ENCODE measurements at regions not wholly inside any gene's neighbourhood (a gene's known extent, or its start where the extent isn't known, plus 50 kb on each side); places are given as distances from the start of the nearest gene placed in this dataset.

DNA sequence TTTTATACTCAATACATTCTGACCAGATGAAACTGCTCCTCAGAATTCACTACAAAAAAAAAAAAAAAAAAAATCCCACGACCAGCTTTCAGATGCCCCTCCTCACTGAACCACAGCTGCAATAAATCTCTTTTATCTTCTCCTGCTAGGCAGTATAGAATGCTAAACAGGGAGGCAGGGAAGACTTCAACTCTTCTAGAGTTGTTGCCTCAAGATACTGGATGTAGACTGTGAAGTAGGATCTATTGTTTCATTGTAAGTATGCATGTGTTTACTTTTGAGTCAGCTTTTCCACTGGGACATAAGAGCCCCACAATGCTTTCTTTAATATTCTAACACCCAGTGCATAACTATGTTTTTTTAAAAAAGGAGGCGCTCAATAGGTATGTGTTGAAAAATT lies 401.4 kb downstream of the TBL1XR1 start:
- no peak for TF ChIP-seq POLR2A (IDR thresholded peaks at IDR 0.05; ENCODE audit: low read depth, low read length)
- no peak for TF ChIP-seq TAF1 (IDR thresholded peaks at IDR 0.05; ENCODE audit: low read depth, low read length)
- no peak for TF ChIP-seq POLR2AphosphoS5 (IDR thresholded peaks at IDR 0.05; ENCODE audit: low read depth, low read length)
- no peak for TF ChIP-seq PAX5 (IDR thresholded peaks at IDR 0.05; ENCODE audit: insufficient read depth, low read length, severe bottlenecking)

Measured in GM12891 (cell line).